ENCODE measurements at regions not wholly inside any gene's neighbourhood (a gene's known extent, or its start where the extent isn't known, plus 50 kb on each side); places are given as distances from the start of the nearest gene placed in this dataset.

GRCh38 chr7:81175275-81175940 is 256.6 kb upstream of the SEMA3C start:
- Histone ChIP-seq H3K36me3 (ENCODE audit: control insufficient read depth in 2 of 2, extremely low read depth in 1 of 2, insufficient read depth in 2 of 2, low read length in 2 of 2) (no peaks in the 10 kb centered on the region), H3K27ac (ENCODE audit: insufficient read depth, low read depth, low read length) (no peak overlapping the region), H3K4me3 (replicated peaks in 1 of 3; ENCODE audit: insufficient read depth in 1 of 3, low read depth in 1 of 3, low read length in 3 of 3) (no peak overlapping the region), H2AFZ (ENCODE audit: low read depth, low read length) (no peak overlapping the region), H3K4me1 (ENCODE audit: control insufficient read depth, extremely low read depth, insufficient read depth, low read length) (no peaks in the 10 kb centered on the region), H3K79me2 (ENCODE audit: control insufficient read depth, insufficient read depth, low read length) (no peaks in the 10 kb centered on the region), H3K27me3 (ENCODE audit: control insufficient read depth in 2 of 2, insufficient read depth in 2 of 2, low read length in 2 of 2) (no peaks in the 10 kb centered on the region), H3K9me3 (replicated peaks; ENCODE audit: control insufficient read depth, insufficient read depth, low read length) (no peaks in the 10 kb centered on the region), H3K4me2 (ENCODE audit: insufficient read depth, low read length) (no peak overlapping the region), H3K9ac (replicated peaks; ENCODE audit: extremely low read depth, insufficient read depth, low read length) (no peak overlapping the region), H3K9me1 (replicated peaks; ENCODE audit: control insufficient read depth, extremely low read depth, insufficient read depth, low read length) (no peaks in the 10 kb centered on the region), H4K20me1 (replicated peaks; ENCODE audit: control insufficient read depth, extremely low read depth, insufficient read depth, low read length) (no peaks in the 10 kb centered on the region)
- POLR2A ChIA-PET: no interaction called here
- FAIRE-seq: no peak
- intact Hi-C loops (cut with micrococcal nuclease): no loop called here
- TF ChIP-seq GATA2 (IDR thresholded peaks at IDR 0.05; ENCODE audit: insufficient read depth, insufficient read length, low read depth, low read length) (no peak), MAX (IDR thresholded peaks at IDR 0.05; ENCODE audit: insufficient read depth, insufficient read length) (no peak), MYC (IDR thresholded peaks at IDR 0.05; ENCODE audit: low read depth, low read length) (no peak), CTCF (IDR thresholded peaks at IDR 0.05; ENCODE audit: extremely low read depth in 1 of 2, insufficient read depth in 1 of 2, low read depth in 1 of 2, low read length in 2 of 2) (no peak), POLR2A (IDR thresholded peaks at IDR 0.05; ENCODE audit: low read depth, low read length) (no peak), JUN (IDR thresholded peaks at IDR 0.05; ENCODE audit: borderline replicate concordance, insufficient read depth, insufficient read length, low read depth) (no peak), FOS (IDR thresholded peaks at IDR 0.05; ENCODE audit: borderline replicate concordance, insufficient read depth, low read length) (no peak), POLR2AphosphoS5 (IDR thresholded peaks at IDR 0.05; ENCODE audit: insufficient read depth, low read depth, low read length) (no peak), EZH2 (IDR thresholded peaks at IDR 0.05; ENCODE audit: borderline replicate concordance, low read depth, low read length, severe bottlenecking) (no peak)
- CTCF ChIA-PET: no interaction called here
- dilution Hi-C loops (cut with MboI; ENCODE audit: extremely low pct_ligation_motif_present, low sequenced_read_pairs): no loop called here
- DNase-seq (ENCODE audit: low read depth, low spot score): no peak
- BruUV-seq (replicated peaks): no TSS peak
